ENCODE measurements at regions not wholly inside any gene's neighbourhood (a gene's known extent, or its start where the extent isn't known, plus 50 kb on each side); places are given as distances from the start of the nearest gene placed in this dataset.

GRCh38 chr13:89688918-89689317, 1658.6 kb upstream of the MIR17HG start:
- DNase-seq (ENCODE audit: low read depth, low spot score) = no peak
- TF ChIP-seq, protein P1, sequence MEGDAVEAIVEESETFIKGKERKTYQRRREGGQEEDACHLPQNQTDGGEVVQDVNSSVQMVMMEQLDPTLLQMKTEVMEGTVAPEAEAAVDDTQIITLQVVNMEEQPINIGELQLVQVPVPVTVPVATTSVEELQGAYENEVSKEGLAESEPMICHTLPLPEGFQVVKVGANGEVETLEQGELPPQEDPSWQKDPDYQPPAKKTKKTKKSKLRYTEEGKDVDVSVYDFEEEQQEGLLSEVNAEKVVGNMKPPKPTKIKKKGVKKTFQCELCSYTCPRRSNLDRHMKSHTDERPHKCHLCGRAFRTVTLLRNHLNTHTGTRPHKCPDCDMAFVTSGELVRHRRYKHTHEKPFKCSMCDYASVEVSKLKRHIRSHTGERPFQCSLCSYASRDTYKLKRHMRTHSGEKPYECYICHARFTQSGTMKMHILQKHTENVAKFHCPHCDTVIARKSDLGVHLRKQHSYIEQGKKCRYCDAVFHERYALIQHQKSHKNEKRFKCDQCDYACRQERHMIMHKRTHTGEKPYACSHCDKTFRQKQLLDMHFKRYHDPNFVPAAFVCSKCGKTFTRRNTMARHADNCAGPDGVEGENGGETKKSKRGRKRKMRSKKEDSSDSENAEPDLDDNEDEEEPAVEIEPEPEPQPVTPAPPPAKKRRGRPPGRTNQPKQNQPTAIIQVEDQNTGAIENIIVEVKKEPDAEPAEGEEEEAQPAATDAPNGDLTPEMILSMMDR (IDR thresholded peaks at IDR 0.05; ENCODE audit: low read depth, low read length) = no peak
- in situ Hi-C loops (cut with HindIII; ENCODE audit: low sequenced_read_pairs) = no loop called here
- H3K4me3 ChIP-seq (ENCODE audit: low read depth, low read length) = no peak overlapping the region

- no peak overlapping the region for H3K4me3 ChIP-seq (ENCODE audit: low read depth, low read length)
- in situ Hi-C loops (cut with HindIII; ENCODE audit: low sequenced_read_pairs) = no loop called here
- TF ChIP-seq, protein P1 (IDR thresholded peaks at IDR 0.05; ENCODE audit: low read depth, low read length) = no peak
- DNase-seq (ENCODE audit: low read depth, low spot score) = no peak
Observed at GRCh38 chr13:89694451-89694850, 1653.0 kb upstream of the MIR17HG start.

GRCh38 chr13:89695343-89696257, 1651.9 kb upstream of the MIR17HG start:
- TF ChIP-seq, protein P1 (IDR thresholded peaks at IDR 0.05; ENCODE audit: low read depth, low read length) = peak; percentile 79
- in situ Hi-C loops (cut with HindIII; ENCODE audit: low sequenced_read_pairs) = no loop called here
- DNase-seq (ENCODE audit: low read depth, low spot score) = peak; percentile 61
- H3K4me3 ChIP-seq (ENCODE audit: low read depth, low read length) = no peak overlapping the region

DNA sequence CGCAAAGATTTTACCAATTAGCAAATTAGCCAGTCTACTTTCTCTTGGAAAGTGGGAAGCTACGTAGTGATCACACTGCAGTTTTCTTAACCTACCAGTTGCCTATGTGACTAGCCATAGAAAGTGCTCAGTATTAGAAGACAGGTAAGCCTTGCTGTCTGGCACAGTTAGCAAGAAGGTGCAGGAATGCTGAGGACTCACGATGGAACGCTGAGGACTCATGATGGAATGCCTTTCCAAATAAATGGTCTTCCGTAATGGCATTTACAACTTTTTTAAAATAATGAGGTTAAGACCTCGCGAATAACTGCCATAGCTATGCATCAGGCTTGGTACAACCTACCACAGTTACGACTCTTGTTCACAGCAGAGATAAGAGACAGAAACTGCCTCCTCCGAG, 1645.6 kb upstream of the MIR17HG start:
- in situ Hi-C loops (cut with HindIII; ENCODE audit: low sequenced_read_pairs) = no loop called here
- no peak overlapping the region for H3K4me3 ChIP-seq (ENCODE audit: low read depth, low read length)
- DNase-seq (ENCODE audit: low read depth, low spot score) = no peak
- TF ChIP-seq, protein P1 (IDR thresholded peaks at IDR 0.05; ENCODE audit: low read depth, low read length) = no peak

DNA sequence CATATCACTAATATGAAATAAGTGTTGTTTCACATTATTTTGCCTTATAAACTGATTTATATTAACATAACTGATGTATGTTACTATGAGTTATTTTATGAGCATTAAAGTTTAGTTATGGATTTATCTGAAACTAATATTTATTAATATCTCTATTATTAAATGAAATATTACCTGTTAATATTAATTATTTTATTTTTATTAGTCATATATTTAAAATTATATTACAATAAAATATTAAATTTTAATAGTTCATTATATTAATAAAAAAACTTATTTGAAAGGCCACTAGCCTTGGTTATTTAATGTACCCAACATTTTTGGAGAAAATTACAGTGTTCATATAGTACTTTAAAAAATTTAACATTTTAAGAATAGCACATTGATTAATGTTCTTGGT, 1643.4 kb upstream of the MIR17HG start:
- TF ChIP-seq, protein P1 (IDR thresholded peaks at IDR 0.05; ENCODE audit: low read depth, low read length) = no peak
- in situ Hi-C loops (cut with HindIII; ENCODE audit: low sequenced_read_pairs) = no loop called here
- H3K4me3 ChIP-seq (ENCODE audit: low read depth, low read length) = no peak overlapping the region
- DNase-seq (ENCODE audit: low read depth, low spot score) = no peak

DNA sequence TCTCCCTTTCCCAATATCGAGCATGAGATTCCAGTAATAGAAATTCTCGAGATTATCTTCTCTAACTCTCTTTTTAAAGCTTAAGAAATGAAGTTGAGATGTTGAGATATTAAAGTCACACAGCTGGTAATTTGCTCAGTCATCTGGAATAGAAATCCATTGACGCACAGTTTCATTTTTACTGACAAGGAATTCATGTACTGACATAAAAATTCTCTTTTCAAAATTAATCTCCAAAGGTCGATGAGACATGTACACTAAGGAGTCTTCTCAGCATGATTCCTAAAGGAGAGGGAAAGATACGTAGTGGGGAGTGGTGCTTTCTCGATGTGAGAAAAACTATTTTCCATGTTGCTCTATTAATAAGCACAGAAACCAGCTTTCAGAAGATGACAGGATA, 1639.5 kb upstream of the MIR17HG start:
- in situ Hi-C loops (cut with HindIII; ENCODE audit: low sequenced_read_pairs) = no loop called here
- H3K4me3 ChIP-seq (ENCODE audit: low read depth, low read length) = no peak overlapping the region
- TF ChIP-seq, protein P1 (IDR thresholded peaks at IDR 0.05; ENCODE audit: low read depth, low read length) = no peak
- DNase-seq (ENCODE audit: low read depth, low spot score) = no peak

Measured in astrocyte of the spinal cord (primary cell).